OCI-LY1 (cell line): ENCODE measurements at regions not wholly inside any gene's neighbourhood (a gene's known extent, or its start where the extent isn't known, plus 50 kb on each side); places are given as distances from the start of the nearest gene placed in this dataset.

Experiments used
- H2AFZ ChIP-seq: fragments of 200-600 bp; sonication (generic), shearing (Covaris generic); 2 replicates; pipeline ENCODE4 v1.6.0; 2014; ENCODE audit warnings: antibody characterized with exemption, mild to moderate bottlenecking, low read length
- H3F3A ChIP-seq: fragments of 200-600 bp; sonication (generic), shearing (Covaris generic); 2 replicates; pipeline ENCODE4 v1.6.0; 2014; ENCODE audit warnings: mild to moderate bottlenecking, antibody characterized with exemption, low read length, moderate library complexity; ENCODE audit not compliant: insufficient read depth
- H3K27ac ChIP-seq: fragments of 200-600 bp; sonication (generic); 2 replicates; pipeline ENCODE4 v1.5.1; 2014; ENCODE audit warnings: low read length, mixed run types, mild to moderate bottlenecking, low read depth; ENCODE audit not compliant: poor library complexity, severe bottlenecking
- H3K27me3 ChIP-seq: fragments of 200-600 bp; sonication (generic); 2 replicates; pipeline ENCODE4 v1.6.0; 2014; ENCODE audit warnings: antibody characterized with exemption, mild to moderate bottlenecking, low read length, moderate library complexity; ENCODE audit not compliant: insufficient read depth
- H3K36me3 ChIP-seq: fragments of 200-600 bp; sonication (generic); 2 replicates; pipeline ENCODE4 v1.6.1; 2014; ENCODE audit warnings: mild to moderate bottlenecking, antibody characterized with exemption, low read length, moderate library complexity, mixed read lengths; ENCODE audit not compliant: insufficient read depth
- H3K4me1 ChIP-seq: fragments of 200-600 bp; sonication (generic); 2 replicates; pipeline ENCODE4 v1.5.1; 2014; ENCODE audit warnings: mild to moderate bottlenecking, low read length, moderate library complexity; ENCODE audit not compliant: insufficient read depth, severe bottlenecking
- H3K4me2 ChIP-seq: fragments of 200-600 bp; sonication (generic), shearing (Covaris generic); 2 replicates; pipeline ENCODE4 v1.6.1; 2014; ENCODE audit warnings: low read length
- H3K4me3 ChIP-seq: fragments of 200-600 bp; sonication (generic); 2 replicates; pipeline ENCODE4 v1.5.1; 2014; ENCODE audit warnings: low read length, low read depth, mild to moderate bottlenecking, mixed read lengths; ENCODE audit not compliant: poor library complexity, severe bottlenecking
- H3K79me2 ChIP-seq: fragments of 200-600 bp; shearing (Covaris generic); 2 replicates; pipeline ENCODE4 v1.6.1; 2016; ENCODE audit warnings: mixed run types, low read length, mixed read lengths; ENCODE audit not compliant: insufficient read depth
- H3K9ac ChIP-seq: fragments of 200-600 bp; sonication (generic), shearing (Covaris generic); 2 replicates; pipeline ENCODE4 v1.6.1; 2014; ENCODE audit warnings: mild to moderate bottlenecking, low read length, mixed read lengths
- H3K9me2 ChIP-seq: fragments of 200-600 bp; sonication (generic), shearing (Covaris generic); 2 replicates; pipeline ENCODE4 v1.6.1; 2014; ENCODE audit warnings: low read depth, mild to moderate bottlenecking, low read length, mixed read lengths
- H3K9me3 ChIP-seq: fragments of 200-600 bp; shearing (Covaris generic); 2 replicates; pipeline ENCODE4 v1.6.1; 2014; ENCODE audit warnings: low read length, mixed read lengths
- H4K20me1 ChIP-seq: fragments of 200-600 bp; sonication (generic), shearing (Covaris generic); 2 replicates; pipeline ENCODE4 v1.6.0; 2016; ENCODE audit warnings: mild to moderate bottlenecking, low read length; ENCODE audit not compliant: insufficient read depth
- EZH2 ChIP-seq: fragments of 200-600 bp; sonication (generic), shearing (Covaris generic); IDR thresholded peaks from 2 replicates; pipeline ENCODE4 v1.8.0; 2017; ENCODE audit warnings: borderline replicate concordance, mixed run types, mild to moderate bottlenecking, antibody characterized with exemption, low read length, moderate library complexity, mixed read lengths
- TF ChIP-seq, protein P1 (sequence below): fragments of 200-600 bp; sonication (generic), shearing (Covaris generic); IDR thresholded peaks from 2 replicates; pipeline ENCODE4 v1.5.1; 2017; ENCODE audit warnings: mild to moderate bottlenecking, antibody characterized with exemption, low read length, moderate library complexity, mixed read lengths

DNA sequence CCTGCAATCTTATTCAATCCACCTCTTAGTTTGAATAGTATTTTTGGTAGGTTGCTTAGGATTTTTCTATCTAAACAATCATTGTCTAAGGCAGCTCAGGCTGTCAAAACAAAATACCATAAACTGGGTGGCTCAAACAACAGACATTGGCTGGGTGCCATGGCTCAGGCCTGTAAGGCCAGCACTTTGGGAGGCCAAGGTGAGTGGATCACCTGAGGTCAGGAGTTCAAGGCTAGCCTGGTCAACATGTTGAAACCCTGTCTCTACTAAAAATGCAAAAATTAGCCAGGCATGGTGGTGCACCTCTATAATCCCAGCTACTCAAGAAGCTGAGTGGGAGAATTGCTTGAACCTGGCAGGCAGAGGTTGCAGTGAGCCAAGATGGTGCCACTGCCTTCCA is 126.7 kb downstream of the CYLD start:
- Histone ChIP-seq H3K36me3 (no peaks in the 10 kb centered on the region), H4K20me1 (no peaks in the 10 kb centered on the region), H3K9me2 (no peaks in the 10 kb centered on the region), H3K9me3 (no peaks in the 10 kb centered on the region), H3K27ac (no peak overlapping the region), H3K79me2 (no peaks in the 10 kb centered on the region), H3K4me2 (no peak overlapping the region), H3K9ac (no peak overlapping the region), H2AFZ (no peak overlapping the region), H3K4me1 (no peaks in the 10 kb centered on the region), H3K27me3 (no peaks in the 10 kb centered on the region), H3K4me3 (no peak overlapping the region), H3F3A (no peaks in the 10 kb centered on the region)
- TF ChIP-seq EZH2, result no peak
- TF ChIP-seq, protein P1, sequence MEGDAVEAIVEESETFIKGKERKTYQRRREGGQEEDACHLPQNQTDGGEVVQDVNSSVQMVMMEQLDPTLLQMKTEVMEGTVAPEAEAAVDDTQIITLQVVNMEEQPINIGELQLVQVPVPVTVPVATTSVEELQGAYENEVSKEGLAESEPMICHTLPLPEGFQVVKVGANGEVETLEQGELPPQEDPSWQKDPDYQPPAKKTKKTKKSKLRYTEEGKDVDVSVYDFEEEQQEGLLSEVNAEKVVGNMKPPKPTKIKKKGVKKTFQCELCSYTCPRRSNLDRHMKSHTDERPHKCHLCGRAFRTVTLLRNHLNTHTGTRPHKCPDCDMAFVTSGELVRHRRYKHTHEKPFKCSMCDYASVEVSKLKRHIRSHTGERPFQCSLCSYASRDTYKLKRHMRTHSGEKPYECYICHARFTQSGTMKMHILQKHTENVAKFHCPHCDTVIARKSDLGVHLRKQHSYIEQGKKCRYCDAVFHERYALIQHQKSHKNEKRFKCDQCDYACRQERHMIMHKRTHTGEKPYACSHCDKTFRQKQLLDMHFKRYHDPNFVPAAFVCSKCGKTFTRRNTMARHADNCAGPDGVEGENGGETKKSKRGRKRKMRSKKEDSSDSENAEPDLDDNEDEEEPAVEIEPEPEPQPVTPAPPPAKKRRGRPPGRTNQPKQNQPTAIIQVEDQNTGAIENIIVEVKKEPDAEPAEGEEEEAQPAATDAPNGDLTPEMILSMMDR, result no peak

DNA sequence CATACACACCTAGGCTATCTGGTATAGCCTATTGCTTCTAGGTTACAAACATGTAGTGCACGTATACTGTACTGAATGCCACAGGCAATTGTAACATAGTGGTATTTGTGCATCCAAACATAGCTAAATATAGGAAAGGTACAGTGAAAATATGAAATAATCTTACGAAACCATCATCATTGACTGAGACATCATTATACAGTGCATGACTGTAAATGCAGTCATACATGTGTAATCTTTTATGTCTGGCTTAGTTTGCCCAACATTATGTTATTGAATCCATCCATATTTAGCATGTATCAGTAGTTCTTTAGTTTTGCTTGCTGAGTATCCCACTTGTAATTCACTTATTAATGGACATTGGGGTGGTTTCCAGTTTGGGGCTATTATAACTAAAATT is 124.9 kb downstream of the CYLD start:
- Histone ChIP-seq H3K27ac (no peak overlapping the region), H3K4me3 (no peak overlapping the region), H3K9me3 (no peaks in the 10 kb centered on the region), H3K9ac (no peak overlapping the region), H3K79me2 (no peaks in the 10 kb centered on the region), H3F3A (no peaks in the 10 kb centered on the region), H3K36me3 (no peaks in the 10 kb centered on the region), H3K4me1 (no peaks in the 10 kb centered on the region), H4K20me1 (no peaks in the 10 kb centered on the region), H3K4me2 (no peak overlapping the region), H2AFZ (no peak overlapping the region), H3K27me3 (no peaks in the 10 kb centered on the region), H3K9me2 (no peaks in the 10 kb centered on the region)
- no peak for TF ChIP-seq EZH2
- TF ChIP-seq, protein P1, result no peak

DNA sequence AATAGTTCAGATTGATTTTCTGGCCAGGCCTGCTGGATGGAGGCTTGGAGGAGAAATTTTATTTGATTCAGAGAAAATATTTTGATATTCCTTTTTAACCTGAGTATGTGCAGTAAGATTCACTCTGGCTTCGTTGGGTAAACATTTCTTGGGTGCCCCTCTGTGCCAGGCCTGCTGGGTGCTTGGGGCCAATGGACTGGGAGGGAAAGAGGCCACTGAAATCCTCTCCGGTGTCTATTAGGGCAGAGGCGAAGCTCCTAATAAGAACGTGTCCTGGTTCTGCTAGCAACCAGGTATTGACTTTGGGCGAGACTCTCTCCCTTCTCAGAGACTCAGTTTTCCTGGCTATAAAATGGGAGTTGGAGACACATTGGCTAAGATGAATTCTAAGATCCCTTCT is 122.5 kb downstream of the CYLD start:
- no peak overlapping the region for H2AFZ ChIP-seq
- H3K9ac ChIP-seq, result no peak overlapping the region
- H3K27ac ChIP-seq, result no peak overlapping the region
- no peaks in the 10 kb centered on the region for H3F3A ChIP-seq
- no peak for TF ChIP-seq EZH2
- TF ChIP-seq, protein P1, result no peak
- H3K9me2 ChIP-seq, result no peaks in the 10 kb centered on the region
- no peaks in the 10 kb centered on the region for H3K36me3 ChIP-seq
- no peaks in the 10 kb centered on the region for H3K4me1 ChIP-seq
- H3K27me3 ChIP-seq, result no peaks in the 10 kb centered on the region
- H3K4me2 ChIP-seq, result no peak overlapping the region
- H3K9me3 ChIP-seq, result no peaks in the 10 kb centered on the region
- H3K79me2 ChIP-seq, result no peaks in the 10 kb centered on the region
- H4K20me1 ChIP-seq, result no peaks in the 10 kb centered on the region
- no peak overlapping the region for H3K4me3 ChIP-seq
